ENCODE measurements at regions not wholly inside any gene's neighbourhood (a gene's known extent, or its start where the extent isn't known, plus 50 kb on each side); places are given as distances from the start of the nearest gene placed in this dataset.

DNA sequence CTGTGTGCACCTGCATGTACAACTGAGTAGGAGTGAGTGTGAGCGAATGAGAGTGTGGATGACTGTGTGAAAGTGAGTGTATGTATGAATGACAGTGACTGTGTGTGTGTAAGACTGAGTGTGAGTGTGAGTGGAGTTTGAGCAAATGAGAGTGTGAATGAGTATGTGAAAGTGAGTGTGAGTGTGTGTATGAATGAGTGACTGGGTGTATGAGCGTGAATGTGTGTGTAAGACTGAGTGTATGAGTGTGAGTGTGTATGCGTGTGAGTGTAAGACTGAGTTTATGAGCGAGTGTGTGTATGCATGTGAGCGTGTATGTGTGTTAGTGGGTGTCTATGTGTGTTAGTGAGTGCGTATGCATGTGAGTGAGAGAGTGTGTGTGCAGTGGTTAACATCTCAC lies 220.8 kb downstream of the QKI start:
- Histone ChIP-seq H3K4me3 (ENCODE audit: low read depth, low read length) (no peak overlapping the region), H3K27me3 (ENCODE audit: control insufficient read depth, insufficient read depth, low read length) (peaks cover 8% of the 10 kb centered on the region), H3K36me3 (ENCODE audit: control insufficient read depth, insufficient read depth, low read length) (no peaks in the 10 kb centered on the region)
- TF ChIP-seq, protein P1, sequence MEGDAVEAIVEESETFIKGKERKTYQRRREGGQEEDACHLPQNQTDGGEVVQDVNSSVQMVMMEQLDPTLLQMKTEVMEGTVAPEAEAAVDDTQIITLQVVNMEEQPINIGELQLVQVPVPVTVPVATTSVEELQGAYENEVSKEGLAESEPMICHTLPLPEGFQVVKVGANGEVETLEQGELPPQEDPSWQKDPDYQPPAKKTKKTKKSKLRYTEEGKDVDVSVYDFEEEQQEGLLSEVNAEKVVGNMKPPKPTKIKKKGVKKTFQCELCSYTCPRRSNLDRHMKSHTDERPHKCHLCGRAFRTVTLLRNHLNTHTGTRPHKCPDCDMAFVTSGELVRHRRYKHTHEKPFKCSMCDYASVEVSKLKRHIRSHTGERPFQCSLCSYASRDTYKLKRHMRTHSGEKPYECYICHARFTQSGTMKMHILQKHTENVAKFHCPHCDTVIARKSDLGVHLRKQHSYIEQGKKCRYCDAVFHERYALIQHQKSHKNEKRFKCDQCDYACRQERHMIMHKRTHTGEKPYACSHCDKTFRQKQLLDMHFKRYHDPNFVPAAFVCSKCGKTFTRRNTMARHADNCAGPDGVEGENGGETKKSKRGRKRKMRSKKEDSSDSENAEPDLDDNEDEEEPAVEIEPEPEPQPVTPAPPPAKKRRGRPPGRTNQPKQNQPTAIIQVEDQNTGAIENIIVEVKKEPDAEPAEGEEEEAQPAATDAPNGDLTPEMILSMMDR (IDR thresholded peaks at IDR 0.05; ENCODE audit: insufficient read depth, low read length, poor library complexity, severe bottlenecking), result no peak
- DNase-seq (ENCODE audit: low read depth), result no peak

DNA sequence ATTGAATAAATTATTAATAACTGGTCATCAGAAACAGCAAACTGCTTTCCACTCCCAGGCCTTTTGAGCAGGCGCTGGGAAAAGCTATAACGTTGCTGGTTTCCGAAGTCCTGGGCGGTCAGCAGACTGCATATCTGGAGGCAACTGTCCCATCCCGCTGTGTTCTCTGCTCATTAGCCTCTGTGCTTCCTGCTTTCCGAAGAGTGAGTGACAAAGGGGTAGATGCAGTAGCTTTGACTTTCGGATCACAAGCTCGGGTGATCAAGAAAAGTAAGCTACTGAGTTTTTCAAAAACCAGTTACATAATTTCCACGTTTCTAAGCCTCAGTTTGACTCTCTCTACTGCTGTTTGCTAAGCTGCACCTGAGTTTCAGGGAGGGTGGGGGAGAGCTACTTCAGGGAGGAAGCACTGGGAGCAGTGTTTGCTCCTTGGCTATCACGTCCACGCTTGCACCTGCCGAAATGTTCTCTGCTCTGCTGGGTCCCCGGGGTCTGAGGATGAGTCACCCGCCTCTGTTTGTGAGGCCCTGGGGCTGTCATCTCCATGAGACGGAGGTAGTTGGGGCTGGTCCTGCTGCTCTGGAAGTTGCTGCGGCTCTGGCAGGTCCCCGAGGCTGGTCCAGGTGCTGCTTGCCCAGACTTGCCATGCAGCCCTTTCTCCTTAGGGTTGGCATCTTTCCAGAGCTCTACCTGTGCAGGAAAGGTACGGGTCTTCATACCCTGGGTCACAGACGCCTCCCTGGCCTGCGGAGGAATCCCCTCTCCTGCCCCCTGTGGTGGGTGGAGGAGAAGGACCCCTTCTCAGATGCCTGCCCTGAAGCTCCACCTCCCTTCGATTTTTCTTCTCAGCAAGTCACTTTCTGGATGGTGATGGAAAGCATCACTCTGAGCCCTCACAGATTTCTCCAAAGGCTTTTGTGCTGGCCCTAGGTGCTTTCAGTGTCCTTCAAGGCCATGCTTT lies 220.0 kb downstream of the QKI start:
- H3K4me3 ChIP-seq (ENCODE audit: low read depth, low read length), result no peak overlapping the region
- peaks cover 10% of the 10 kb centered on the region for H3K27me3 ChIP-seq (ENCODE audit: control insufficient read depth, insufficient read depth, low read length)
- TF ChIP-seq, protein P1 (IDR thresholded peaks at IDR 0.05; ENCODE audit: insufficient read depth, low read length, poor library complexity, severe bottlenecking), result no peak
- DNase-seq (ENCODE audit: low read depth), result no peak
- no peaks in the 10 kb centered on the region for H3K36me3 ChIP-seq (ENCODE audit: control insufficient read depth, insufficient read depth, low read length)

DNA sequence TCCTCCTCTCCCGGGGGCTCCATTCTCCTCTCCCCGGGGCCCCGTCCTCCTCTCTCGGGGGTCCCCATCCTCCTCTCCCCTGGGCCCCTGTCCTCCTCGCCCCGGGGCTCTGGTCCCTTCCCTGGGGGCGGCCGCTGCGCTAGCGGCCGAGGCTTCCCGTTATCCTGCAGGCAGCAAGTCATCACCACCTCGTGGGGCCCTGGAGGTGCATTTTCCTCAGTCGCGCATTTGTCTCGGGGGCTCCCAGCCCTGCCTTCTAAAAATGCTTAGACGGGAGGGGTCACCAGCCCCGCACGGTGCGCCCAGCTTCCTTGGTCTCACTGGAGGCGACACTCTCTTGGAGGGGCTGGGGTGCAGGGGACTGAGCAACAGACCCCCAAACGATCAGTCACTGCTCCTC lies 216.5 kb downstream of the QKI start:
- TF ChIP-seq, protein P1 (IDR thresholded peaks at IDR 0.05; ENCODE audit: insufficient read depth, low read length, poor library complexity, severe bottlenecking), result no peak
- H3K27me3 ChIP-seq (ENCODE audit: control insufficient read depth, insufficient read depth, low read length), result peaks cover 10% of the 10 kb centered on the region
- DNase-seq (ENCODE audit: low read depth), result no peak
- no peak overlapping the region for H3K4me3 ChIP-seq (ENCODE audit: low read depth, low read length)
- H3K36me3 ChIP-seq (ENCODE audit: control insufficient read depth, insufficient read depth, low read length), result no peaks in the 10 kb centered on the region

DNA sequence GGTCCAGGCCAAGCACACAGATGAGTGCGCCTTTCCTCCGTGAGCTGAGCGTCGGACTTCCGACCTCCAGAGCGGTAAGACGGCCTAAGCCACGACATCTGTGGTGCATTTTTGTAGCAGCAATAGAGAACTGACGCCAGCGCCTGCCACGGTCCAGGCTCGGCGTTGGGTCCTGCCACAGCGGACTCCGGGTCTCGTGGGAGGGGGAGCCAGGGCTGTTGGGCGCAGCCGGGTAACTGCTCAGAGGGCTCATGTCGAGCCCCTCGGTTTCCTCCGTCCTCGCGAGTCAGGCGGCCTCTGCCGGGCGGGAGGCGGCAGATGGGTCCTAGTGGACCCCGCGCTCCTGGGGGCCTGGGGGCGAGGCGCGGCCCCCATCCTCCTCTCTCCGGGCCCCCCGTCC lies 216.1 kb downstream of the QKI start:
- H3K36me3 ChIP-seq (ENCODE audit: control insufficient read depth, insufficient read depth, low read length), result no peaks in the 10 kb centered on the region
- H3K27me3 ChIP-seq (ENCODE audit: control insufficient read depth, insufficient read depth, low read length), result peaks cover 10% of the 10 kb centered on the region
- TF ChIP-seq, protein P1 (IDR thresholded peaks at IDR 0.05; ENCODE audit: insufficient read depth, low read length, poor library complexity, severe bottlenecking), result no peak
- no peak for DNase-seq (ENCODE audit: low read depth)
- no peak overlapping the region for H3K4me3 ChIP-seq (ENCODE audit: low read depth, low read length)

DNA sequence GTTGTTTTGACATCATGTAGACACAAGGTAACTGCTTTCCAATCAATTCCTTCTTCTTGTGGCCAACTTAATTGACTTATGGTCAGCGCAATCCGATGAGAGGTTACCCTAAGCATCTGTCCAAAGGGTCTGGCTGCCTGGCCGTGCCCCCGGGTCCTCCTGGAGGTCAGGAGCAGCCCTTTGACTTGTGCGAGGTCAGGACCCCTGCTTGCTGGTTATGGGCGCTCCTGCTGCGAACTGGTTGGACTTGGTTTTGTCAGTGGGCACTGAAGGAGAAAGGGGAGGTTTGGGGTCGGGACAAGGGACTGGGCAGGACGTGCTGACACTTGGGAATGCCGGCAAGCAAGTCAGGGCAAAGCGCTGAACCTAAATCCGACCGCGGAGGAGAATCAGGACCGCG lies 215.6 kb downstream of the QKI start:
- H3K36me3 ChIP-seq (ENCODE audit: control insufficient read depth, insufficient read depth, low read length), result no peaks in the 10 kb centered on the region
- DNase-seq (ENCODE audit: low read depth), result no peak
- TF ChIP-seq, protein P1 (IDR thresholded peaks at IDR 0.05; ENCODE audit: insufficient read depth, low read length, poor library complexity, severe bottlenecking), result no peak
- H3K4me3 ChIP-seq (ENCODE audit: low read depth, low read length), result no peak overlapping the region
- peaks cover 10% of the 10 kb centered on the region for H3K27me3 ChIP-seq (ENCODE audit: control insufficient read depth, insufficient read depth, low read length)
